GM12878 (cell line): ENCODE measurements at regions not wholly inside any gene's neighbourhood (a gene's known extent, or its start where the extent isn't known, plus 50 kb on each side); places are given as distances from the start of the nearest gene placed in this dataset.

Experiments used
- CHD2 ChIP-seq: IDR thresholded peaks from 2 replicates; pipeline ENCODE4 v1.6.1; 2011; ENCODE audit warnings: low read depth, low read length, improper control_type of control experiment, borderline replicate concordance
- CTCF ChIP-seq, 3 experiments: IDR thresholded peaks in 2 of 3; conservative IDR thresholded peaks in 1 of 3; 2 replicates each; pipeline ENCODE4 v1.5.1; 2011; ENCODE audit warnings: low read depth in 3 of 3, low read length in 3 of 3, mild to moderate bottlenecking in 3 of 3, control low read depth in 2 of 3, moderate library complexity in 2 of 3, inconsistent platforms in 1 of 3, mixed read lengths in 1 of 3; ENCODE audit not compliant: control insufficient read depth in 2 of 3, insufficient read depth in 1 of 3; ENCODE audit errors: extremely low read depth in 1 of 3
- HDAC2 ChIP-seq: fragments of 200-600 bp; sonication (generic); IDR thresholded peaks from 2 replicates; pipeline ENCODE4 v1.6.1; 2017
- MXI1 ChIP-seq: fragments of 150-350 bp; IDR thresholded peaks from 2 replicates; pipeline ENCODE4 v1.6.1; 2011; ENCODE audit warnings: low read depth, mild to moderate bottlenecking, inconsistent platforms, low read length, improper control_type of control experiment

DNA sequence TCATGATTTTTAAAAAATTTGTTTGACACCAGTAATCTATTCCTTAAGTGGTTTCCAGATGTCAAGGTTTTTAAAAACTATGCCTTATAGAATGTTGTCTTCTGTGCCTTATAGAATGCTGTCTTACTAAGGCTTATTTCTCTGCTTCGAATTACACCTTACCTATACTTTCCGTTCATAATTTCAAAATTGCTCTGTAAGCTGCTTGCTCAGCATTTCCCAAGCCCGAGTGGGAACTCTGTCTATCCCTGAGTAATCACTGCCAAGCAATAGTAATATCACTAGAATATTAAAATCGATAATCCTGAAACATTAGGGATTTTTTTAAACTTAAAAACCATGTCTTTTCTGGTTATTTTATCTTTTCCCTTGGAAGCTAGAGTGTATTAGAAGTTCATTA is 376.3 kb downstream of the PIK3R1 start:
- TF ChIP-seq HDAC2 (no peak), MXI1 (no peak), CTCF (IDR thresholded peaks at IDR 0.05 in 2 of 3, conservative IDR thresholded peaks at IDR 0.05 in 1 of 3; ENCODE audit: control insufficient read depth in 2 of 3, extremely low read depth in 1 of 3, insufficient read depth in 1 of 3, low read depth in 3 of 3, low read length in 3 of 3) (no peak), CHD2 (no peak)
